Glomerular endothelial cell (primary cell): ENCODE measurements at regions not wholly inside any gene's neighbourhood (a gene's known extent, or its start where the extent isn't known, plus 50 kb on each side); places are given as distances from the start of the nearest gene placed in this dataset.
"Not testable (repeated sequence)": the region's sequence is repeated elsewhere in the genome, so short reads cannot be mapped to it uniquely, and the experiment has no call there.

Experiments
- DNase-seq: peaks from one replicate; pipeline ENCODE4 v3.0.0-alpha.2; 2011; ENCODE audit warnings: low read depth, low spot score; ENCODE audit errors: extremely low read depth

GRCh38 chr2:183521911-183522310 lies 397.7 kb downstream of the NUP35 start:
- DNase-seq = no peak

GRCh38 chr2:183522489-183523266 lies 398.4 kb downstream of the NUP35 start:
- no peak for DNase-seq

GRCh38 chr2:183530333-183530901 lies 406.2 kb downstream of the NUP35 start:
- no peak for DNase-seq

DNA sequence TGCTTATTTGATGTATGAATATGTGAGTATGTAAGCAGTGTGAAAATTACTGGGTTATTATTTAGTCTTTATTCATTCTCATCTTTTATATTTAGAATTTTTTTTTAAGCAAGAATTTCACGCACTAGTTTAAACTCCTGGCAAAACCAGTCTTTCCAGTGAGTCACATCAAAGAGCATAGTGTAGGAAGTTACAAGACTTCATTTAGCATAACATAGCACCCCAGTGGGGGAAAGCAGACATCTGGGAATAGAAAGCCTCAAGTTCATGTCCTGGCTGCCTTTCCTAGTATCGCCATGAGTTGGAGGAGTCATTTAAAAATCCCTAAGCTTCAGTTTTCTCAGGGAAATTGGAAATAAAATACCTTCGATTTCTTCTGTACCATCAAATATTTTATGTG lies 408.3 kb downstream of the NUP35 start:
- no peak for DNase-seq

- DNase-seq = no peak
Measured at GRCh38 chr2:183533021-183533420, 408.8 kb downstream of the NUP35 start.

DNA sequence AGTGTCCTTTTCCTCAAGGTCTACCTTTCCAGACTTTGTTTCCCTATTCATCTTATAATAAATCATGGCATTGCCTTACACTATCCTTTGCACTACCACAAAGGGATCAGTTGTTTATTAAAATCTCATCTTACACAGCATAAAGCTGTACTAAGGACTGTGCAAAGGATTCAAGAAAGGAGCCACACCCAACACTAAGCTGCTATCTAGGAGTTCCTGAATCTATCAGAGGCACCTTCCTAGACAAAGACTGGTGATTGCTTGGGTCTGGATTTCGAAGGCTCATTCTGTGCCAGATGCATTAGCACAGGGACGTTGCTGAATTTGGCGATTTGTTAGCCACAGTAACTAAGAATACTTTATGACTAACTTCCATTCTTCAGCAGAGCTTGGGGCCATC lies 412.0 kb downstream of the NUP35 start:
- DNase-seq = no peak

GRCh38 chr2:183536714-183537113 lies 412.5 kb downstream of the NUP35 start:
- DNase-seq = no peak

DNA sequence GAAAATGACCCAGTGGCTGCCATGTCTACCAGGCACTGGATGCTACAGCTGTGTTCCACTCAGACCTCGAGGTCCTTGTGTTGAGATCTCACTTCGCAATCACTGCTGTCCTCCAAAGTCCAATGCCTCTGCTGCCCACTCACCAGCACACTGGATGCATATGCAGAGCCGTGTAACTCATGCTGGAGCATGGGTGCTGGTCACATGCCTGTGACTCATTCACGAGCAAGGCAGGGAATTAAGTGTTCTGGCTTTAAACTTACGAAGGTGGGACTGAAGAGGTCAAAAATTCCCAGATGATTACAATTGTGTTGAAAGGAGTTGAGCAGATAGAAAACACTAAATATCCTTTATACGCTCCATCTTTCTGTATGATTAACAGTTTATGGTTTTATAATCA lies 417.5 kb downstream of the NUP35 start:
- no peak for DNase-seq

- no peak for DNase-seq
Measured at GRCh38 chr2:183542606-183543005, 418.4 kb downstream of the NUP35 start.

- no peak for DNase-seq
Measured at GRCh38 chr2:183543222-183543621, 419.0 kb downstream of the NUP35 start.

GRCh38 chr2:183543731-183544130 lies 419.5 kb downstream of the NUP35 start:
- no peak for DNase-seq

GRCh38 chr2:183546560-183547350 lies 422.5 kb downstream of the NUP35 start:
- DNase-seq = not testable (repeated sequence)

- no peak for DNase-seq
Measured at GRCh38 chr2:183552716-183553115, 428.5 kb downstream of the NUP35 start.

DNA sequence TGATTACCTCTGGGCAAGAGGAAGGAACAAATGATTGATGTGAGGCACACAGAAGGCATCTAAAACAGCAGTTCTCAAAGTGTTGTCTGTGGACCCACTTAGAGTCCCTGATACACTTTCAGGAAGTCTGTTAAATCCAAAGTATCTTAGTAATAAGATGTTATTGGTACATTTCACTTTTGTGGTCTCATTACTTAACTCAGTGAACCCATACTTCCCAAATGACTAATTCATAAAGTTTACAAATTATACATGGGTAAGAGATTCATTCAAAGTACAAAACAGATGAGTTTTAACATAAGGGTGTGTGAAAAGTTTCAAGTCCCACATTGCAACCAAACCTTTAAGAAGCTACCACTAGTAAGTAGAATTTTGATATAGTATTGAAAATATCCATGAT lies 440.5 kb downstream of the NUP35 start:
- DNase-seq = no peak

DNA sequence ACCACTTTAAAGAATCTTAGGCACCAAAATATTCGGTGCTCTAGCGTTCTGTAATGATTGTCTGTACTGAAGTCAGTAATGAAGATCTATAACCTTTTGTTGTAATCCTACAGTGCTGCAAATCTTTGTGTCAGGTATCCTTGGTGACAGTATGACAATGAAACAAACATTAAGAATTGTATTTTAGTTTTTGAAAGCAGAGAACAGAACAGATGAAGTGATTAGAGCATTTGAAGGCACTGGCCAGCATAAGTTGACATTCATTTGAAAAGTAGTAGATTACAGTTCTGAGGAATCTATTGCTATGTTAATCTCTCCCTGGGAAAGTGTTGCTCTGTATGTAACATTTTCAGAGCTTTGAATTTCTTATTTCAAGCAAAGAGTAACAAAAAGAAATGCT lies 451.2 kb downstream of the NUP35 start:
- no peak for DNase-seq

- no peak for DNase-seq
Measured at GRCh38 chr2:183579686-183580085, 455.4 kb downstream of the NUP35 start.

DNA sequence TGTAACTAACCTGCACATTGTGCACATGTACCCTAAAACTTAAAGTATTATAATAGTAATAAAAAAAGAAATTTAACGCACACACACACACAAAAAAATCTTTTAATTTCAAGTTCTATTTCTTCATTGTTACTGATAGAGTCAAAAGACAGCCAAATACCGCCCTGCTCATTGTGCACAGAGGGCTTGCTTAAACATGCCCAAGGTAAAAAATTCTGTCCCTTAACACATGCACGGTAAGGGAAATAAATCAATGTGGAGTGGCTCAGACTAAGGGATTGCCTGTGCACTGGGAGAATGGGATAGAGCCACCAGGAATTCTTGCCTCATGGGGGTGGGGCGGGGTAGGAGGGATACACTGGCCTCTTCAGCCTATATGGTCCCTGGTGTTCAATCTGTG lies 468.0 kb downstream of the NUP35 start:
- DNase-seq = no peak

- DNase-seq = no peak
Measured at GRCh38 chr2:183594150-183594549, 469.9 kb downstream of the NUP35 start.

- no peak for DNase-seq
Measured at GRCh38 chr2:183597841-183598240, 473.6 kb downstream of the NUP35 start.

DNA sequence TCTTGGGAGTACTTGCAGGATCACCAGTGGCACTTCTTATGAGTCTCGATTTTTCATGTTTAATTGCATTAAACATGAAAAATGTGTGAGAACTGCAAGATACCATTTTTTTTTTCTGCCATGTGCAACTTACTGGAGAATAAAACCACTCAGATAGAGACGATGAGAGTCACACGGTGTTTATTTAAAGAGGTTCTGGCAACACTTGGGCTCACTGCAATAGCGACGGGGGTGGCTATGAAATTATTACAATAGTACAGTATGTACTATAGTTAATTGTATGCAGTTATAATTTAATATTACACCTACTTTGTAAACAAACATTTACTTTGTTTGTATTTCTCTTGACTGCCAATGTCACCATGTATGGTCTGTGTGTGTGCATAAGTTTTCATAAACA lies 479.8 kb downstream of the NUP35 start:
- DNase-seq = no peak

- DNase-seq = no peak
Measured at GRCh38 chr2:183605440-183605839, 481.2 kb downstream of the NUP35 start.
